Gastrocnemius medialis (tissue), 4 donors: ENCODE measurements at regions not wholly inside any gene's neighbourhood (a gene's known extent, or its start where the extent isn't known, plus 50 kb on each side); places are given as distances from the start of the nearest gene placed in this dataset.

Experiments
- ATAC-seq, 2 donors: fragments of 150-250 bp; one replicate each; pipeline ENCODE4 v1.9.1; 2016
- DNase-seq, 2 donors: peaks; one replicate each; pipeline ENCODE4 v3.0.0-alpha.2; 2019
- H3K27ac ChIP-seq, 4 donors: fragments of 200-600 bp; sonication (generic); 1 replicate in 1 of 4; 2 replicates in 3 of 4; pipeline ENCODE4 v1.5.1; 2016 to 2018; ENCODE audit warnings: mild to moderate bottlenecking in 2 of 4, moderate library complexity in 1 of 4
- H3K27me3 ChIP-seq, 3 donors: fragments of 200-600 bp; sonication (generic) in 2 of 3; 1 replicate in 1 of 3; 2 replicates in 2 of 3; pipeline versions ENCODE4 v1.5.1 to v1.6.0; 2016 to 2019; ENCODE audit warnings: mild to moderate bottlenecking in 1 of 3, moderate library complexity in 1 of 3
- H3K36me3 ChIP-seq, 2 donors: fragments of 200-600 bp; sonication (generic) in 1 of 2; one replicate each; pipeline ENCODE4 v1.5.1; 2017 to 2018
- H3K4me1 ChIP-seq, 2 donors: fragments of 200-600 bp; sonication (generic) in 1 of 2; one replicate each; pipeline ENCODE4 v1.5.1; 2016 to 2017; ENCODE audit warnings: mild to moderate bottlenecking in 2 of 2
- H3K4me3 ChIP-seq, 4 donors: fragments of 200-600 bp; sonication (generic) in 3 of 4; 1 replicate in 1 of 4; 2 replicates in 3 of 4; pipeline ENCODE4 v1.5.1; 2016 to 2019; ENCODE audit warnings: mild to moderate bottlenecking in 2 of 4
- H3K9me3 ChIP-seq, 3 donors: fragments of 200-600 bp; sonication (generic) in 2 of 3; 1 replicate in 1 of 3; 2 replicates in 2 of 3; pipeline ENCODE4 v1.5.1; 2016 to 2019
- CTCF ChIP-seq, 5 experiments: fragments of 450-650 bp in 3 of 5; fragments of 200-600 bp in 2 of 5; sonication (generic) in 2 of 5; IDR thresholded peaks in 4 of 5; conservative IDR thresholded peaks in 1 of 5; 1 replicate in 4 of 5; 2 replicates in 1 of 5; pipeline ENCODE4 v1.5.1; 2016 to 2019; ENCODE audit warnings: antibody characterized with exemption in 5 of 5, mild to moderate bottlenecking in 3 of 5, moderate library complexity in 3 of 5
- POLR2A ChIP-seq, 2 donors: fragments of 450-650 bp; IDR thresholded peaks; one replicate each; pipeline ENCODE4 v1.6.1; 2017; ENCODE audit warnings: antibody characterized with exemption in 2 of 2, mild to moderate bottlenecking in 2 of 2, moderate library complexity in 2 of 2
- in situ Hi-C, 4 donors: fragments of 200-750 bp; cut with MboI; loops; one replicate each; pipeline versions ENCODE4 v1.15.0 to v1.8.0; 2017; ENCODE audit warnings: low sequenced_read_pairs in 4 of 4
- intact Hi-C: fragments of 100-400 bp; cut with DNase I; formaldehyde crosslinking; loops from one replicate; pipeline ENCODE4 v1.15.1; 2023; ENCODE audit warnings: low total_unique reads

GRCh38 chr5:4860631-4861030 lies 279.5 kb upstream of the ADAMTS16 start:
- no peaks in the 10 kb centered on the region for H3K36me3 ChIP-seq
- H3K27ac ChIP-seq: no peak overlapping the region
- intact Hi-C loops: no loop called here

GRCh38 chr5:4862500-4862899 lies 277.6 kb upstream of the ADAMTS16 start:
- DNase-seq: no peak
- TF ChIP-seq POLR2A (IDR thresholded peaks at IDR 0.05): no peak
- TF ChIP-seq CTCF (IDR thresholded peaks at IDR 0.05 in 4 of 5, conservative IDR thresholded peaks at IDR 0.05 in 1 of 5): peak in 2 of 5 experiments; percentile 14 to 23
- in situ Hi-C loops (loop anchor here in 1 of 4 donors (25.0 kb wide), 1 partner anchor 550 kb away; the partner anchor contains the start of gene ICE1), intact Hi-C loops (no loop called here)
- H3K36me3 ChIP-seq: no peaks in the 10 kb centered on the region
- no peaks in the 10 kb centered on the region for H3K27me3 ChIP-seq
- H3K4me3 ChIP-seq: no peak overlapping the region
- H3K27ac ChIP-seq: no peak overlapping the region
- H3K4me1 ChIP-seq: no peaks in the 10 kb centered on the region
- no peak for ATAC-seq
- H3K9me3 ChIP-seq: no peaks in the 10 kb centered on the region

More at GRCh38 chr5:4860631-4861030, 279.5 kb upstream of the ADAMTS16 start:
- no peak for ATAC-seq
- no peaks in the 10 kb centered on the region for H3K9me3 ChIP-seq
- H3K4me1 ChIP-seq: no peaks in the 10 kb centered on the region
- H3K27me3 ChIP-seq: no peaks in the 10 kb centered on the region
- in situ Hi-C loops: loop anchor here in 1 of 4 donors (25.0 kb wide), 1 partner anchor 552 kb away; the partner anchor contains the start of gene ICE1
- H3K4me3 ChIP-seq: no peak overlapping the region
- TF ChIP-seq CTCF (IDR thresholded peaks at IDR 0.05 in 4 of 5, conservative IDR thresholded peaks at IDR 0.05 in 1 of 5) (no peak), POLR2A (IDR thresholded peaks at IDR 0.05) (no peak)
- no peak for DNase-seq

DNA sequence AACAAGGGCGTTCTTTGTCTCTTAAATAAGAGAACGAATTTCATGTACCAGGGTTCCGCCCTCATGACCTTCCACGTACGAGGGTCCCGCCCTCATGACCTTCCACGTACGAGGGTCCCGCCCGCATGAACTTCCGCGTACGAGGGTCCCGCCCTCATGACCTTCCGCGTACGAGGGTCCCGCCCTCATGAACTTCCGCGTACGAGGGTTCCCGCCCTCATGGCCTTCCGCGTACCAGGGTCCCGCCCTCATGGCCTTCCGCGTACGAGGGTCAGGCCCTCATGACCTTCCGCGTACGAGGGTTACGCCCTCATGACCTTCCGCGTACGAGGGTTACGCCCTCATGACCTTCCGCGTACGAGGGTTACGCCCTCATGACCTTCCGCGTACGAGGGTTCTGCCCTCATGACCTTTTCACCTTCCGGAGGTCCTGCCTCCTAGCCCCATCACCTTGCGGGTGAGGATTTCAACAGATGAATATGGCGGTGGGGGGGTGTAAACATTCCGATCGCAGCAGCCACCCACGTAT lies 273.9 kb upstream of the ADAMTS16 start:
- H3K4me1 ChIP-seq: no peaks in the 10 kb centered on the region
- DNase-seq (no peak), ATAC-seq (no peak)
- H3K9me3 ChIP-seq: no peaks in the 10 kb centered on the region
- H3K27ac ChIP-seq: no peak overlapping the region
- intact Hi-C loops: no loop called here
- no peak for TF ChIP-seq CTCF (IDR thresholded peaks at IDR 0.05 in 4 of 5, conservative IDR thresholded peaks at IDR 0.05 in 1 of 5)
- no peak for TF ChIP-seq POLR2A (IDR thresholded peaks at IDR 0.05)
- H3K36me3 ChIP-seq: no peaks in the 10 kb centered on the region
- H3K27me3 ChIP-seq: no peaks in the 10 kb centered on the region
- in situ Hi-C loops: loop anchor here in 1 of 4 donors (25.0 kb wide), 1 partner anchor 546 kb away; the partner anchor contains the start of gene ICE1
- H3K4me3 ChIP-seq: no peak overlapping the region

GRCh38 chr5:4866817-4867216 lies 273.3 kb upstream of the ADAMTS16 start:
- DNase-seq: no peak
- H3K4me1 ChIP-seq: no peaks in the 10 kb centered on the region
- in situ Hi-C loops: loop anchor here in 1 of 4 donors (25.0 kb wide), 1 partner anchor 545 kb away; the partner anchor contains the start of gene ICE1
- no peaks in the 10 kb centered on the region for H3K27me3 ChIP-seq
- H3K27ac ChIP-seq: no peak overlapping the region
- no peaks in the 10 kb centered on the region for H3K36me3 ChIP-seq
- intact Hi-C loops: no loop called here
- no peaks in the 10 kb centered on the region for H3K9me3 ChIP-seq
- H3K4me3 ChIP-seq: no peak overlapping the region
- TF ChIP-seq CTCF (IDR thresholded peaks at IDR 0.05 in 4 of 5, conservative IDR thresholded peaks at IDR 0.05 in 1 of 5) (no peak), POLR2A (IDR thresholded peaks at IDR 0.05) (no peak)
- no peak for ATAC-seq
